GM12801 (cell line): ENCODE measurements at regions not wholly inside any gene's neighbourhood (a gene's known extent, or its start where the extent isn't known, plus 50 kb on each side); places are given as distances from the start of the nearest gene placed in this dataset.

Source experiments
- TF ChIP-seq, protein P1 (sequence below): IDR thresholded peaks from one replicate; pipeline ENCODE4 v1.5.1; 2011; ENCODE audit warnings: control low read depth; ENCODE audit not compliant: insufficient read length; ENCODE audit errors: extremely low read depth

DNA sequence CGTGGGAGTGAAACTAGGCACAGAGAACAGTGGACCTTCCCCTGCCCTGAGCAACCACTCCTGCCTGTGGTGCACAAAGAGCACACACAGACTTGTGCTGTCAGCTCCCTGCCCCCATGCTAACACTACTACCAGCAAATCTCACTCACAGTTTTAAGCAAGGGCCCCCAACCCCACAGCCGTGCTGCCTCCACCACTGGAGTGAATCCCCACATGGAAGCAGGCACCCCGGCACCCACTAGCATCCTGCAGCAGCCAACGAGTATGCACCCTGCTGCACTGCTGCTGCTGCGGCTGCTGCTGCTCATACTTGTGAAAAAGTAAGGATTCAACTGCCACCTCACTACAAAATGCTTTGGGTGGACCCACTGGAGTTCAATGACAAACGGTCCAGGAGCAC, 435.5 kb downstream of the SLCO4C1 start:
- TF ChIP-seq, protein P1, sequence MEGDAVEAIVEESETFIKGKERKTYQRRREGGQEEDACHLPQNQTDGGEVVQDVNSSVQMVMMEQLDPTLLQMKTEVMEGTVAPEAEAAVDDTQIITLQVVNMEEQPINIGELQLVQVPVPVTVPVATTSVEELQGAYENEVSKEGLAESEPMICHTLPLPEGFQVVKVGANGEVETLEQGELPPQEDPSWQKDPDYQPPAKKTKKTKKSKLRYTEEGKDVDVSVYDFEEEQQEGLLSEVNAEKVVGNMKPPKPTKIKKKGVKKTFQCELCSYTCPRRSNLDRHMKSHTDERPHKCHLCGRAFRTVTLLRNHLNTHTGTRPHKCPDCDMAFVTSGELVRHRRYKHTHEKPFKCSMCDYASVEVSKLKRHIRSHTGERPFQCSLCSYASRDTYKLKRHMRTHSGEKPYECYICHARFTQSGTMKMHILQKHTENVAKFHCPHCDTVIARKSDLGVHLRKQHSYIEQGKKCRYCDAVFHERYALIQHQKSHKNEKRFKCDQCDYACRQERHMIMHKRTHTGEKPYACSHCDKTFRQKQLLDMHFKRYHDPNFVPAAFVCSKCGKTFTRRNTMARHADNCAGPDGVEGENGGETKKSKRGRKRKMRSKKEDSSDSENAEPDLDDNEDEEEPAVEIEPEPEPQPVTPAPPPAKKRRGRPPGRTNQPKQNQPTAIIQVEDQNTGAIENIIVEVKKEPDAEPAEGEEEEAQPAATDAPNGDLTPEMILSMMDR = no peak

DNA sequence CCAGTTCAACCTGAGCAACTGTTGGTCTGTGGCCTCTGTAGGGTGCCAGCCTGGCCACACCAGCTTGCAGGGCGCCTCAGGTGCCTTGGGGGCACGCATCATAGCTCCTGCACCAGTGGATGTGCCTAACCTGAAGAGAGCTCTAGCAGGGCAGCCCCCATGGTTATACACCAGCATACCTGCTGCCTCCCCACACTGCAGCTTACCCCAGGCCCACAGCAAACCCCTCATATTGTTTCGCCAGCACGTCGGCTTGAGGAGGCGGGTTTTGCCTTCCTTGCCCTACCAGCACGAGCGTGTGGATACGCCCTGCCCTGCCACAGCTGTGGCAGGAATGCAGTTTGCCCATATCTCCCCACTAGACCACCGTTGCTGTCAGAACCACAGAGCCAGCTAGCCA, 435.9 kb downstream of the SLCO4C1 start:
- TF ChIP-seq, protein P1 = no peak

DNA sequence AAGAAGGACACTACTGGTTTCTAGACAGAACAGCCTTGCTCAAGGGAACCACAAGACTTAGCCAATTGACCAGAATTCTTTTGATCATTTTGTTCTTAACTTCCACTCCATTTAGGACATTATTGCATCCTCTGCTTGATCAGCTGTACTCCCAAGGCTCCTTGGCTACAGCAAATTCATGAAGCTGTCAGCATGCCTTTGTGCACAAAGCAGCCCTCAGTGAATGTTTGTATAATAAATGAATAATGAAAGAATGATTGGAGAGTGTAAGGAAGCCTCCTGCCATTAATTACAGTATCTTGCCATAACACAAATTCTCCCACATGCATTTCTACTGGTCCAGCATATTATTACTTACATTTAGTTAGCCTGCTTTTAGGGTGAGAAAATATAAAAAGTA, 449.6 kb downstream of the SLCO4C1 start:
- TF ChIP-seq, protein P1 = no peak

DNA sequence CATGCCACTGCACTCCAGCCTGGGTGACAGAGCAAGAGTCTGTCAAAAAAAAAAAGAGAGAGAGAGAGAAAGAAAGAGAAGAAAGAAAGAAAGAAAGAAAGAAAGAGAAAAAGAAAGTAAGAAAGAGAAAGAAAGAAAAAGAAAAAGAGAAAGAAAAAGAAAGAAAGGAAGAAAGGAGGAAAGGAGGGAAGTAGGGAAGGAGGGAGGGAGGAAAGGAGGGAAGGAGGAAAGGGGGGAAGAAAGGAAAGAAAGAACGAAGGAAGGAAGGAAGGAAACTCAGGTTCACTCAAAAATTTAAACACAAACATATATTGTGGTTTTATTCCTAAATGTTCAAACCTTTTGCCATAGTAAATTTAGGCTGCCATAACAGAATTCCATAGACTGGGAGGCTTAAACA, 453.0 kb downstream of the SLCO4C1 start:
- TF ChIP-seq, protein P1 = no peak

DNA sequence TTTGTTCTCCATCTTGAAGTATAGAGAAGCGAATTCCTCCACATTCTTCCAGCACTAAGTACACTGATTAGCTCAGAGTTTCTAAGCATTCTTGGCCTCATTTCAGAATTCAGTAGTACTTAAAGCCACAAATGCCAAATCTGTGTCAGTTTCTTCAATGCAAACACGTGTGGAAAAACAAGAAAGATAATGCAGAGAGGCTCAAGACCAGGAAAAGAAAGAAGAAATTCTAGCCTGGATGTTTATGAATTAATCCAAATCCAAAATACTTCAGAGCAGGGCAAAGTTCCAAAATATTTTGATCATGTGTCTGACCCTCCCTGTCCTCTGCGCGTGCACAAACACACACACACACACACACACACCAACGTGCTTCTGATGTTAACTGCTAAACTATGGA, 457.6 kb downstream of the SLCO4C1 start:
- TF ChIP-seq, protein P1 = no peak

DNA sequence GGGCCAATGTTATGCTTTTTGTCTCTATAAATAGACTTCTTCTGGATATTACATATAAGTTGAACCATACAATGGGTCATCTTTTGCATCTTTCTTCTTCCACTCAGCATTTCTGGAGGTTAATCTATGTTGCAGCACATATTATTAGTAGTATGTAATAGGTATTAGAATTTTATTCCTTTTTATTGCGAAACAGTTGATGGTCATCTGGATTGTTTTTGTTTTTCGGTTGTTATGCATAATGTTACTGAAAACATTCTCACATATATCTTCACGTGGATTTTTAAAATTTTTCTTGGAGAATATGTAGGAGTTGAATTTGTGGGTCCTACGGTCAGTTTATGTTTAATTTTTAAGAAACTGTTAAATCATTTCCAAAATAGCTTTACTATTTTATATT, 466.8 kb downstream of the SLCO4C1 start:
- TF ChIP-seq, protein P1 = no peak

DNA sequence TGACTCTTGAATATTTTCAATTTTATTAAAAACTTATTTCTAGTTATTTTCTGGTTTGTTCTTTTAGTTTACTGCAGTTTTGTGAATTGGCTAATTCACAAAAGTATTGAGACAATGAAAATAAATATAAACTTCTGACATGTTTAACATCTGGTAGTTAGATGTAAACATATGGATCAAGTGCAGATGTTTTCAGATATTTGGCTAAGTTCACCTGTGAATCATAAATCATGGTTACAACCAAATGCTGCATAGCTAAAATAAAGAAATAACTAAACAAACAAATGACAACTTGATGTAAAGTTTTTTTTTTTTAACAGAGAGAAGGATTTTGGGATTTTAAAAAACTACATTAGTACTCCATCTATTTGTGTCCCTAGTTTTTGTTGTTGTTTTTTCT, 484.6 kb downstream of the SLCO4C1 start:
- TF ChIP-seq, protein P1 = no peak

DNA sequence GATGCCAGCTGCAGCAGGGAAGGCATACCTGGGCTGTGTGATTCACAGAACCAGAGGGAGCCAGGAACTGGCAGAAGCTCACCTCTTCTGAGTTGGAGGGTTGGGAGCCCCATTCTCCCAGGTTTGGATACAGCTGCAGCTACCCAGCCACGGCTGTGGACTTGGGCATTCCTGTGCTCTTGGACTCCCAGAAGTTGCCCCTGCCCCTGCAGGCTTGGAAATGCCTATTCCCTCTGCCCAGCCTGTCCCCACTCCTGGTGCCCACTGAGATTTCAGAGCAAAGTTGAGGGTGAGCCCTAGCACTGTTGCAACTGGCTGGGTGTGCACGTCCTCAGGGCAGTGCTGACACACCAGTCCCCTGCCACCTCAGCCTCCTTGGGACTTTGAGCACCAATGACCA, 489.7 kb downstream of the SLCO4C1 start:
- TF ChIP-seq, protein P1 = no peak
